ENCODE measurements at regions not wholly inside any gene's neighbourhood (a gene's known extent, or its start where the extent isn't known, plus 50 kb on each side); places are given as distances from the start of the nearest gene placed in this dataset.

DNA sequence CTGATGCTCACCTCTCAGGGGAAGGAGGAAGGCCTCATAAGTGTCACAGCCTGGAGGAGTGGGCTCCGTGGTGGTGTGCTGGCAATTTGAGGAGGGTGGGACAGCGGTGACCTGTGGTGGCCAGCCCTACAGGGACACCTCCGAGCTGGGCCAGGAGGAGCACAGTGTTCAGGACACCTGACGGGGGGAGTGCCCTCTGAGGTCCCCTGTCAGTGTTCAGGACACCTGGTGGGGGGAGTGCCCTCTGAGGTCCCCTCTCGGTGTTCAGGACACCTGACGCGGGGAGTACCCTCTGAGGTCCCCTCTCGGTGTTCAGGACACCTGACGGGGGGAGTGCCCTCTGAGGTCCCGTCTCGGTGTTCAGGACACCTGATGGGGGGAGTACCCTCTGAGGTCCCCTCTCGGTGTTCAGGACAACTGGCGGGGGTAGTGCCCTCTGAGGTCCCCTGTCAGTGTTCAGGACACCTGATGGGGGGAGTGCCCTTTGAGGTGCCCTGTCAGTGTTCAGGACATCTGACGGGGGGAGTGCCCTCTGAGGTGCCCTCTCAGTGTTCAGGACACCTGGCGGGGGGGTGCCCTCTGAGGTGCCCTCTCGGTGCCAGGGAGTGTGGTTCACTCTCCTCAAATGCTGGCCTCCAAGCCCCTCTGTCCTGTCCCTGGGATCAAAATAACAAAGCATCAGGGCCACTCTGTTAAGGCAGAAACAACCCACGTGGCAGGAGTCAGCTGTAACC lies 73.4 kb upstream of the ZNF469 start:
- TF ChIP-seq, protein P1, sequence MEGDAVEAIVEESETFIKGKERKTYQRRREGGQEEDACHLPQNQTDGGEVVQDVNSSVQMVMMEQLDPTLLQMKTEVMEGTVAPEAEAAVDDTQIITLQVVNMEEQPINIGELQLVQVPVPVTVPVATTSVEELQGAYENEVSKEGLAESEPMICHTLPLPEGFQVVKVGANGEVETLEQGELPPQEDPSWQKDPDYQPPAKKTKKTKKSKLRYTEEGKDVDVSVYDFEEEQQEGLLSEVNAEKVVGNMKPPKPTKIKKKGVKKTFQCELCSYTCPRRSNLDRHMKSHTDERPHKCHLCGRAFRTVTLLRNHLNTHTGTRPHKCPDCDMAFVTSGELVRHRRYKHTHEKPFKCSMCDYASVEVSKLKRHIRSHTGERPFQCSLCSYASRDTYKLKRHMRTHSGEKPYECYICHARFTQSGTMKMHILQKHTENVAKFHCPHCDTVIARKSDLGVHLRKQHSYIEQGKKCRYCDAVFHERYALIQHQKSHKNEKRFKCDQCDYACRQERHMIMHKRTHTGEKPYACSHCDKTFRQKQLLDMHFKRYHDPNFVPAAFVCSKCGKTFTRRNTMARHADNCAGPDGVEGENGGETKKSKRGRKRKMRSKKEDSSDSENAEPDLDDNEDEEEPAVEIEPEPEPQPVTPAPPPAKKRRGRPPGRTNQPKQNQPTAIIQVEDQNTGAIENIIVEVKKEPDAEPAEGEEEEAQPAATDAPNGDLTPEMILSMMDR (conservative IDR thresholded peaks at IDR 0.05) = no peak
- no peak for TF ChIP-seq ZFX (IDR thresholded peaks at IDR 0.05)
